ENCODE measurements at regions not wholly inside any gene's neighbourhood (a gene's known extent, or its start where the extent isn't known, plus 50 kb on each side); places are given as distances from the start of the nearest gene placed in this dataset.

DNA sequence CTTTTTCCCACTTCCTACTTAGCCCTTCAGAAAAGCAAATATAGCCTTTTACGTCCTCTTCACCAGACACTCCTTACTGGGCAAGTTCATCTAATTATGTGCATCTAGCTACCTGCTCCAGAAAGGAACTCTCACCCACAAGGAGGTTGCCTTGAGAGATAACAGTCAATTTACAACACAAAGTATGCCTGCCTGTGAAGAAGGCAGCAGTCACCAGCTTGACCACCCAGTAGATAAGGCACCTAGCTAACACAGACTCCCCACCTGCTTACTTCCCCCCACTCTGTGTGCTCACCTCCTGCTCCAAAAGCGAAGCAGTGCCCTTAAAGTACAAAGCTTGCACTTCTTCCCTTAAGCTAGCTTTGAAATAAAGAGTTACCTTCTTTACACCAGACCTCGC lies 111.7 kb upstream of the MRPS30 start:
- Histone ChIP-seq H3K9ac (ENCODE audit: low read depth, low read length) (no peak overlapping the region), H3K4me2 (ENCODE audit: insufficient read depth, low read length) (no peak overlapping the region), H3K36me3 (ENCODE audit: insufficient read depth, low read length) (no peaks in the 10 kb centered on the region), H4K20me1 (ENCODE audit: insufficient read depth, low read length) (no peaks in the 10 kb centered on the region), H3K27me3 (ENCODE audit: insufficient read depth, low read length, poor library complexity) (no peaks in the 10 kb centered on the region), H3K4me3 (ENCODE audit: low read depth in 1 of 2, low read length in 2 of 2) (no peak overlapping the region), H3K27ac (ENCODE audit: low read length) (no peak overlapping the region), H3K4me1 (ENCODE audit: insufficient read depth, low read length) (no peaks in the 10 kb centered on the region), H3K79me2 (ENCODE audit: insufficient read depth, low read length) (no peaks in the 10 kb centered on the region), H3K9me3 (ENCODE audit: insufficient read depth, low read length, severe bottlenecking) (no peaks in the 10 kb centered on the region), H2AFZ (ENCODE audit: low read depth, low read length) (no peak overlapping the region)
- TF ChIP-seq, protein P1, sequence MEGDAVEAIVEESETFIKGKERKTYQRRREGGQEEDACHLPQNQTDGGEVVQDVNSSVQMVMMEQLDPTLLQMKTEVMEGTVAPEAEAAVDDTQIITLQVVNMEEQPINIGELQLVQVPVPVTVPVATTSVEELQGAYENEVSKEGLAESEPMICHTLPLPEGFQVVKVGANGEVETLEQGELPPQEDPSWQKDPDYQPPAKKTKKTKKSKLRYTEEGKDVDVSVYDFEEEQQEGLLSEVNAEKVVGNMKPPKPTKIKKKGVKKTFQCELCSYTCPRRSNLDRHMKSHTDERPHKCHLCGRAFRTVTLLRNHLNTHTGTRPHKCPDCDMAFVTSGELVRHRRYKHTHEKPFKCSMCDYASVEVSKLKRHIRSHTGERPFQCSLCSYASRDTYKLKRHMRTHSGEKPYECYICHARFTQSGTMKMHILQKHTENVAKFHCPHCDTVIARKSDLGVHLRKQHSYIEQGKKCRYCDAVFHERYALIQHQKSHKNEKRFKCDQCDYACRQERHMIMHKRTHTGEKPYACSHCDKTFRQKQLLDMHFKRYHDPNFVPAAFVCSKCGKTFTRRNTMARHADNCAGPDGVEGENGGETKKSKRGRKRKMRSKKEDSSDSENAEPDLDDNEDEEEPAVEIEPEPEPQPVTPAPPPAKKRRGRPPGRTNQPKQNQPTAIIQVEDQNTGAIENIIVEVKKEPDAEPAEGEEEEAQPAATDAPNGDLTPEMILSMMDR (IDR thresholded peaks at IDR 0.05; ENCODE audit: borderline replicate concordance, extremely low read depth, low read length, poor library complexity, severe bottlenecking), result no peak
- no peak for TF ChIP-seq EZH2 (IDR thresholded peaks at IDR 0.05; ENCODE audit: borderline replicate concordance, low read depth, low read length, severe bottlenecking)
- DNase-seq, result no peak
- no peak for ATAC-seq (ENCODE audit: insufficient read depth, low read depth)

DNA sequence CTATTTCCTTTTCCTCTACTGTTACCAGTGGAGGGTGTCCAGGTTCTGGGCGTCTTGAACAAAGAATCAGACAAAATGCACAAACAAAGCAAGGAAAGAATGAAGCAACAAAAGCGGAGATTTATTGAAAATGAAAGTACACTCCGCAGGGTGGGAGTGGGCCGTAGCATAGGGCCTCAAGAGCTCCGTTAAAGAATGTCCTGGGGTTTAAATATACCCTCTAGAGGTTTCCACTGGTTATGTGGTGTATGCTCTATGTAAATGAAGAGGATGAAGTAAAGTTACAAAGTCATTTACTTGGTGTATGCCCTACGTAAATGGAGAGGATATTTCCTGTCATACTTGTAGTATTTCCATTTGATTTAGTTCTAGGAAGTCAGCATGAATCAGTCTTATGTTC lies 113.5 kb upstream of the MRPS30 start:
- no peak overlapping the region for H3K27ac ChIP-seq (ENCODE audit: low read length)
- no peaks in the 10 kb centered on the region for H3K27me3 ChIP-seq (ENCODE audit: insufficient read depth, low read length, poor library complexity)
- no peaks in the 10 kb centered on the region for H3K79me2 ChIP-seq (ENCODE audit: insufficient read depth, low read length)
- DNase-seq, result no peak
- H3K9me3 ChIP-seq (ENCODE audit: insufficient read depth, low read length, severe bottlenecking), result no peaks in the 10 kb centered on the region
- no peaks in the 10 kb centered on the region for H3K36me3 ChIP-seq (ENCODE audit: insufficient read depth, low read length)
- H3K4me1 ChIP-seq (ENCODE audit: insufficient read depth, low read length), result no peaks in the 10 kb centered on the region
- no peak overlapping the region for H3K4me3 ChIP-seq (ENCODE audit: low read depth in 1 of 2, low read length in 2 of 2)
- no peaks in the 10 kb centered on the region for H4K20me1 ChIP-seq (ENCODE audit: insufficient read depth, low read length)
- no peak for ATAC-seq (ENCODE audit: insufficient read depth, low read depth)
- no peak overlapping the region for H3K9ac ChIP-seq (ENCODE audit: low read depth, low read length)
- no peak overlapping the region for H3K4me2 ChIP-seq (ENCODE audit: insufficient read depth, low read length)
- H2AFZ ChIP-seq (ENCODE audit: low read depth, low read length), result no peak overlapping the region
- TF ChIP-seq, protein P1 (IDR thresholded peaks at IDR 0.05; ENCODE audit: borderline replicate concordance, extremely low read depth, low read length, poor library complexity, severe bottlenecking), result no peak
- no peak for TF ChIP-seq EZH2 (IDR thresholded peaks at IDR 0.05; ENCODE audit: borderline replicate concordance, low read depth, low read length, severe bottlenecking)

DNA sequence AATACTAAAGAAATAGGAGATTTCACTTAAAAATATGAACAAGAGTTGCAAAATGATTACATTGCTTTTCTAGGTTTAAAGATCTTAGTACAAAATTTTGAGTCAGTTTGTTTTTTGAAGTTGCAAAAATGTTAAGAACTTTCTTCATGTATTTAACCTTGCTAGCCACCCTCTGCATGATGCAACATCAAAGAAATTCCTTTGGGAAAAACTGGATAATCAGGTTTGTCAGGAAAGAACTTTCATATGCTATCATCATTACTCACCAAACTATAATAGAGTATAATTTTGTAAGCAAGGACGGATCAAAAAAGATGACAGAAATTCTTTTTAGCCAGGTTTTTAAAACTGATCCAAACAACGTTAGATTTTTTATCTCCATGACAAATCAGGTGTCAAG lies 116.9 kb upstream of the MRPS30 start:
- DNase-seq (no peak), ATAC-seq (ENCODE audit: insufficient read depth, low read depth) (no peak)
- Histone ChIP-seq H3K9me3 (ENCODE audit: insufficient read depth, low read length, severe bottlenecking) (no peaks in the 10 kb centered on the region), H3K9ac (ENCODE audit: low read depth, low read length) (no peak overlapping the region), H3K27ac (ENCODE audit: low read length) (no peak overlapping the region), H2AFZ (ENCODE audit: low read depth, low read length) (no peak overlapping the region), H3K4me2 (ENCODE audit: insufficient read depth, low read length) (no peak overlapping the region), H3K27me3 (ENCODE audit: insufficient read depth, low read length, poor library complexity) (no peaks in the 10 kb centered on the region), H3K79me2 (ENCODE audit: insufficient read depth, low read length) (no peaks in the 10 kb centered on the region), H4K20me1 (ENCODE audit: insufficient read depth, low read length) (no peaks in the 10 kb centered on the region), H3K4me1 (ENCODE audit: insufficient read depth, low read length) (no peaks in the 10 kb centered on the region), H3K4me3 (ENCODE audit: low read depth in 1 of 2, low read length in 2 of 2) (no peak overlapping the region), H3K36me3 (ENCODE audit: insufficient read depth, low read length) (no peaks in the 10 kb centered on the region)
- no peak for TF ChIP-seq EZH2 (IDR thresholded peaks at IDR 0.05; ENCODE audit: borderline replicate concordance, low read depth, low read length, severe bottlenecking)
- TF ChIP-seq, protein P1 (IDR thresholded peaks at IDR 0.05; ENCODE audit: borderline replicate concordance, extremely low read depth, low read length, poor library complexity, severe bottlenecking), result no peak

DNA sequence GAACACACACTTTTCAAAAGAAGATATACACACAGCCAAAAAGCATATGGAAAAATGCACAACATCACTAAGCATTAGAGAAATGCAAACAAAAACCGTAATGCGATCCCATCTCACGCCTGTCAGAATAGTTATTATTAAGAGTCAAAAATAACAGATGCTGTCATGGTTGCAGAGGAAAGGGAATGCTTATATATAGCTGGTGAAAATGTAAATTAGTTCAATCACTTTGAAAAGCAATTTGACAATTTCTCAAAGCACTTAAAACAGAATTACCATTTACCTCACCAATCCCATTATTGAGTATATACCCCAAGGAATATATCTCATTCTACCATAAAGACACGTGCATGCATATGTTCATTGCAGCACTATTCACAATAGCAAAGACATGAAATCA lies 126.8 kb upstream of the MRPS30 start:
- no peak for ATAC-seq (ENCODE audit: insufficient read depth, low read depth)
- DNase-seq, result no peak

More for the DNA sequence above, 126.8 kb upstream of the MRPS30 start:
- Histone ChIP-seq H2AFZ (ENCODE audit: low read depth, low read length) (no peak overlapping the region), H3K9me3 (ENCODE audit: insufficient read depth, low read length, severe bottlenecking) (no peaks in the 10 kb centered on the region), H3K27me3 (ENCODE audit: insufficient read depth, low read length, poor library complexity) (no peaks in the 10 kb centered on the region), H3K9ac (ENCODE audit: low read depth, low read length) (no peak overlapping the region), H3K79me2 (ENCODE audit: insufficient read depth, low read length) (no peaks in the 10 kb centered on the region), H3K4me1 (ENCODE audit: insufficient read depth, low read length) (no peaks in the 10 kb centered on the region), H4K20me1 (ENCODE audit: insufficient read depth, low read length) (no peaks in the 10 kb centered on the region), H3K36me3 (ENCODE audit: insufficient read depth, low read length) (no peaks in the 10 kb centered on the region), H3K27ac (ENCODE audit: low read length) (no peak overlapping the region), H3K4me3 (ENCODE audit: low read depth in 1 of 2, low read length in 2 of 2) (no peak overlapping the region), H3K4me2 (ENCODE audit: insufficient read depth, low read length) (no peak overlapping the region)
- TF ChIP-seq, protein P1 (IDR thresholded peaks at IDR 0.05; ENCODE audit: borderline replicate concordance, extremely low read depth, low read length, poor library complexity, severe bottlenecking), result no peak
- TF ChIP-seq EZH2 (IDR thresholded peaks at IDR 0.05; ENCODE audit: borderline replicate concordance, low read depth, low read length, severe bottlenecking), result no peak
